NCI-H2227 (cell line): ENCODE measurements at regions not wholly inside any gene's neighbourhood (a gene's known extent, or its start where the extent isn't known, plus 50 kb on each side); places are given as distances from the start of the nearest gene placed in this dataset.

ENCODE experiments used
- DNase-seq: peaks from one replicate; lab custom pipeline; 2025; ENCODE audit not compliant: unreplicated experiment; lab: John Stamatoyannopoulos, UW

GRCh38 chr10:77710759-77711682 lies 73.4 kb upstream of the KCNMA1 start:
- peak; percentile 69 for DNase-seq

GRCh38 chr10:77710081-77710551 lies 72.5 kb upstream of the KCNMA1 start:
- no peak for DNase-seq

GRCh38 chr10:77707570-77707969 lies 70.0 kb upstream of the KCNMA1 start:
- DNase-seq = no peak

- no peak for DNase-seq
Observed at GRCh38 chr10:77702166-77702565, 64.6 kb upstream of the KCNMA1 start.

GRCh38 chr10:77700086-77700485 lies 62.5 kb upstream of the KCNMA1 start:
- no peak for DNase-seq

GRCh38 chr10:77699080-77699645 lies 61.6 kb upstream of the KCNMA1 start:
- DNase-seq = no peak

GRCh38 chr10:77698267-77698931 lies 60.8 kb upstream of the KCNMA1 start:
- DNase-seq = no peak

GRCh38 chr10:77696584-77696983 lies 59.0 kb upstream of the KCNMA1 start:
- no peak for DNase-seq

GRCh38 chr10:77695186-77695585 lies 57.6 kb upstream of the KCNMA1 start:
- no peak for DNase-seq

GRCh38 chr10:77692782-77693181 lies 55.2 kb upstream of the KCNMA1 start:
- DNase-seq = no peak

GRCh38 chr10:77689339-77689738 lies 51.7 kb upstream of the KCNMA1 start:
- no peak for DNase-seq

- no peak for DNase-seq
Observed at GRCh38 chr10:77687621-77688020, 50.0 kb upstream of the KCNMA1 start.
